LNCaP clone FGC (cell line): ENCODE measurements at regions not wholly inside any gene's neighbourhood (a gene's known extent, or its start where the extent isn't known, plus 50 kb on each side); places are given as distances from the start of the nearest gene placed in this dataset.

Experiments used
- DNase-seq: peaks from one replicate; pipeline ENCODE4 v3.0.0-alpha.2; 2011; ENCODE audit warnings: low read depth
- H3K4me3 ChIP-seq: 2 replicates; pipeline ENCODE4 v1.5.1; 2011; ENCODE audit warnings: mild to moderate bottlenecking, low read depth, low read length, control low read depth
- CTCF ChIP-seq: IDR thresholded peaks from 2 replicates; pipeline ENCODE4 v1.5.1; 2012; ENCODE audit warnings: mild to moderate bottlenecking; ENCODE audit not compliant: control insufficient read depth, insufficient read depth; ENCODE audit errors: extremely low read depth

GRCh38 chr18:41814651-41815050, 140.4 kb upstream of the PIK3C3 start:
- DNase-seq, result no peak
- TF ChIP-seq CTCF, result no peak
- no peak overlapping the region for H3K4me3 ChIP-seq

GRCh38 chr18:41809652-41810051, 145.4 kb upstream of the PIK3C3 start:
- H3K4me3 ChIP-seq, result no peak overlapping the region
- DNase-seq, result no peak
- TF ChIP-seq CTCF, result no peak

GRCh38 chr18:41805341-41805740, 149.7 kb upstream of the PIK3C3 start:
- no peak for TF ChIP-seq CTCF
- no peak for DNase-seq
- no peak overlapping the region for H3K4me3 ChIP-seq

GRCh38 chr18:41798879-41799278, 156.2 kb upstream of the PIK3C3 start:
- no peak for DNase-seq
- TF ChIP-seq CTCF, result no peak

GRCh38 chr18:41790687-41791086, 164.3 kb upstream of the PIK3C3 start:
- TF ChIP-seq CTCF, result no peak
- no peak for DNase-seq
- H3K4me3 ChIP-seq, result no peak overlapping the region

More at GRCh38 chr18:41798879-41799278, 156.2 kb upstream of the PIK3C3 start:
- no peak overlapping the region for H3K4me3 ChIP-seq

- DNase-seq, result no peak
- no peak for TF ChIP-seq CTCF
- no peak overlapping the region for H3K4me3 ChIP-seq
Observed at GRCh38 chr18:41789001-41789400, 166.0 kb upstream of the PIK3C3 start.

- no peak for TF ChIP-seq CTCF
- no peak for DNase-seq
- no peak overlapping the region for H3K4me3 ChIP-seq
Observed at GRCh38 chr18:41783879-41784278, 171.2 kb upstream of the PIK3C3 start.
